Endothelial cell of umbilical vein (primary cell): ENCODE measurements at regions not wholly inside any gene's neighbourhood (a gene's known extent, or its start where the extent isn't known, plus 50 kb on each side); places are given as distances from the start of the nearest gene placed in this dataset.

Experiments used
- BruUV-seq: library from RNA; stranded (reverse); fragments of 400-500 nt; replicated peaks from 2 replicates; lab custom pipeline; 2021; lab: Mats Ljungman, UMichigan
- CTCF ChIA-PET: fragments of 300-600, 350-600 bp; sonication (Branson Sonifier 250); formaldehyde crosslinking; loops from one replicate; lab custom pipeline; 2021; ENCODE audit warnings: antibody characterized with exemption, inconsistent platforms; lab: Charles Lee
- POLR2A ChIA-PET: fragments of 300-600, 350-600 bp; sonication (Branson Sonifier 250); formaldehyde crosslinking; loops from one replicate; lab custom pipeline; 2021; ENCODE audit warnings: antibody characterized with exemption, inconsistent platforms; lab: Charles Lee
- DNase-seq: peaks from one replicate; pipeline ENCODE4 v3.0.0-alpha.2; 2011; ENCODE audit warnings: low read depth, low spot score
- FAIRE-seq: peaks from 2 replicates; lab custom pipeline; 2011; peaks lifted over from hg19 to GRCh38; lab: Jason Lieb, UNC
- H2AFZ ChIP-seq: 2 replicates; pipeline ENCODE4 v1.6.0; 2012; ENCODE audit warnings: low read depth, low read length, control low read depth, inconsistent platforms
- H3K27ac ChIP-seq: 2 replicates; pipeline ENCODE4 v1.5.1; 2011; ENCODE audit warnings: low read depth, mild to moderate bottlenecking, control low read depth, low read length, moderate library complexity; ENCODE audit not compliant: insufficient read depth
- H3K27me3 ChIP-seq, 2 experiments: 2 replicates each; pipeline versions ENCODE4 v1.6.0 to v1.6.1; 2011; ENCODE audit warnings: low read length in 2 of 2, mixed read lengths in 1 of 2; ENCODE audit not compliant: control insufficient read depth in 2 of 2, insufficient read depth in 2 of 2
- H3K36me3 ChIP-seq, 2 experiments: 2 replicates in 1 of 2; 3 replicates in 1 of 2; pipeline ENCODE4 v1.5.1; 2011; ENCODE audit warnings: low read length in 2 of 2, mild to moderate bottlenecking in 1 of 2, moderate library complexity in 1 of 2; ENCODE audit not compliant: control insufficient read depth in 2 of 2, insufficient read depth in 2 of 2; ENCODE audit errors: extremely low read depth in 1 of 2
- H3K4me1 ChIP-seq: 3 replicates; pipeline ENCODE4 v1.5.1; 2011; ENCODE audit warnings: mild to moderate bottlenecking, low read length; ENCODE audit not compliant: control insufficient read depth, insufficient read depth; ENCODE audit errors: extremely low read depth
- H3K4me2 ChIP-seq: 2 replicates; pipeline ENCODE4 v1.6.1; 2011; ENCODE audit warnings: low read length, control low read depth, mixed read lengths; ENCODE audit not compliant: insufficient read depth
- H3K4me3 ChIP-seq, 3 experiments: fragments of 200-600 bp in 1 of 3; sonication (generic), shearing (Covaris generic) in 1 of 3; replicated peaks in 1 of 3; 2 replicates each; pipeline ENCODE4 v1.5.1; 2011 to 2016; ENCODE audit warnings: control low read depth in 3 of 3, low read length in 3 of 3, mild to moderate bottlenecking in 2 of 3, inconsistent platforms in 1 of 3, low read depth in 1 of 3, moderate library complexity in 1 of 3; ENCODE audit not compliant: insufficient read depth in 1 of 3
- H3K79me2 ChIP-seq: 2 replicates; pipeline ENCODE4 v1.6.0; 2012; ENCODE audit warnings: low read length, inconsistent platforms; ENCODE audit not compliant: control insufficient read depth, insufficient read depth
- H3K9ac ChIP-seq: replicated peaks from 2 replicates; pipeline ENCODE3; 2011; ENCODE audit warnings: low read length, control low read depth; ENCODE audit not compliant: insufficient read depth; ENCODE audit errors: extremely low read depth
- H3K9me1 ChIP-seq: replicated peaks from 3 replicates; pipeline ENCODE4 v1.6.0; 2011; ENCODE audit warnings: mild to moderate bottlenecking, low read length; ENCODE audit not compliant: control insufficient read depth, insufficient read depth; ENCODE audit errors: extremely low read depth
- H3K9me3 ChIP-seq: replicated peaks from 2 replicates; pipeline ENCODE4 v1.5.1; 2012; ENCODE audit warnings: low read length, inconsistent platforms; ENCODE audit not compliant: control insufficient read depth, insufficient read depth
- H4K20me1 ChIP-seq: replicated peaks from 2 replicates; pipeline ENCODE3; 2011; ENCODE audit warnings: mild to moderate bottlenecking, low read length; ENCODE audit not compliant: control insufficient read depth, insufficient read depth; ENCODE audit errors: extremely low read depth
- CTCF ChIP-seq, 2 donors: IDR thresholded peaks; 1 replicate in 1 of 2; 2 replicates in 1 of 2; pipeline ENCODE4 v1.5.1; 2011; ENCODE audit warnings: low read length in 2 of 2, mild to moderate bottlenecking in 2 of 2, moderate library complexity in 2 of 2, control low read depth in 1 of 2, inconsistent platforms in 1 of 2, low read depth in 1 of 2; ENCODE audit not compliant: insufficient read depth in 1 of 2; ENCODE audit errors: extremely low read depth in 1 of 2
- EZH2 ChIP-seq: IDR thresholded peaks from 2 replicates; pipeline ENCODE4 v1.6.1; 2012; ENCODE audit warnings: borderline replicate concordance, low read depth, mild to moderate bottlenecking, moderate library complexity, low read length, inconsistent platforms; ENCODE audit not compliant: severe bottlenecking
- FOS ChIP-seq: IDR thresholded peaks from 2 replicates; pipeline ENCODE4 v1.6.1; 2011; ENCODE audit warnings: mild to moderate bottlenecking, low read length, moderate library complexity, borderline replicate concordance; ENCODE audit not compliant: insufficient read depth
- GATA2 ChIP-seq: IDR thresholded peaks from 2 replicates; pipeline ENCODE4 v1.7.0; 2011; ENCODE audit warnings: low read depth, mild to moderate bottlenecking, moderate library complexity, mixed read lengths, low read length; ENCODE audit not compliant: insufficient read length, insufficient read depth
- JUN ChIP-seq: IDR thresholded peaks from 2 replicates; pipeline ENCODE4 v1.6.1; 2011; ENCODE audit warnings: borderline replicate concordance, low read depth; ENCODE audit not compliant: insufficient read length, insufficient read depth
- MAX ChIP-seq: IDR thresholded peaks from 2 replicates; pipeline ENCODE4 v1.6.1; 2011; ENCODE audit not compliant: insufficient read depth, insufficient read length
- MYC ChIP-seq: IDR thresholded peaks from one replicate; pipeline ENCODE4 v1.6.1; 2011; ENCODE audit warnings: mild to moderate bottlenecking, low read depth, low read length
- POLR2A ChIP-seq: IDR thresholded peaks from 2 replicates; pipeline ENCODE4 v1.6.1; 2012; ENCODE audit warnings: low read depth, mild to moderate bottlenecking, control low read depth, low read length
- POLR2AphosphoS5 ChIP-seq: IDR thresholded peaks from 2 replicates; pipeline ENCODE4 v1.6.1; 2012; ENCODE audit warnings: low read depth, mild to moderate bottlenecking, control low read depth, low read length, moderate library complexity; ENCODE audit not compliant: insufficient read depth
- dilution Hi-C: fragments of 300-500 bp; cut with MboI; formaldehyde crosslinking; loops from one replicate; pipeline ENCODE4 v1.15.0; 2019; ENCODE audit warnings: low sequenced_read_pairs; ENCODE audit not compliant: extremely low pct_ligation_motif_present
- intact Hi-C: fragments of 100-400 bp; cut with micrococcal nuclease; formaldehyde crosslinking; loops from one replicate; pipeline ENCODE4 v1.10.0; 2022

GRCh38 chr2:59032499-59032898 is 791.4 kb upstream of the FANCL start:
- ChIA-PET POLR2A (no interaction called here), CTCF (no interaction called here)
- Histone ChIP-seq H3K9me3 (no peaks in the 10 kb centered on the region), H3K9ac (no peak overlapping the region), H3K4me3 (no peak overlapping the region), H3K27ac (no peak overlapping the region), H3K4me1 (no peaks in the 10 kb centered on the region), H3K79me2 (no peaks in the 10 kb centered on the region), H2AFZ (no peak overlapping the region), H3K36me3 (no peaks in the 10 kb centered on the region), H3K27me3 (no peaks in the 10 kb centered on the region), H4K20me1 (no peaks in the 10 kb centered on the region), H3K9me1 (no peaks in the 10 kb centered on the region), H3K4me2 (no peak overlapping the region)
- BruUV-seq = no TSS peak
- TF ChIP-seq EZH2 = no peak
- TF ChIP-seq JUN = no peak
- no peak for TF ChIP-seq FOS
- TF ChIP-seq CTCF (IDR thresholded peaks at IDR 0.05; ENCODE audit: extremely low read depth in 1 of 2, insufficient read depth in 1 of 2, low read depth in 1 of 2, low read length in 2 of 2) = no peak
- TF ChIP-seq MYC = no peak
- no peak for TF ChIP-seq POLR2A
- no peak for TF ChIP-seq MAX
- TF ChIP-seq POLR2AphosphoS5 = no peak
- TF ChIP-seq GATA2 = no peak
- dilution Hi-C loops (no loop called here), intact Hi-C loops (no loop called here)
- DNase-seq (no peak), FAIRE-seq (no peak)
